HG02678 (cell line): ENCODE measurements at regions not wholly inside any gene's neighbourhood (a gene's known extent, or its start where the extent isn't known, plus 50 kb on each side); places are given as distances from the start of the nearest gene placed in this dataset.

Experiments
- ATAC-seq: cut with Tn5 transposase; IDR thresholded peaks from one replicate; pipeline ENCODE4 v1.9.1; 2021; ENCODE audit warnings: mild to moderate bottlenecking, moderate library complexity; ENCODE audit not compliant: unreplicated experiment

- no peak for ATAC-seq
These were observed 109.8 kb downstream of the DDX1 start for GRCh38 chr2:15701341-15701907.

GRCh38 chr2:15701991-15702390 is 110.3 kb downstream of the DDX1 start:
- no peak for ATAC-seq

- no peak for ATAC-seq
These were observed 110.8 kb downstream of the DDX1 start for GRCh38 chr2:15702452-15702851.

- ATAC-seq: no peak
These were observed 111.7 kb downstream of the DDX1 start for GRCh38 chr2:15703365-15703869.

- no peak for ATAC-seq
These were observed 112.6 kb downstream of the DDX1 start for GRCh38 chr2:15704086-15704787.

- no peak for ATAC-seq
These were observed 113.1 kb downstream of the DDX1 start for GRCh38 chr2:15704788-15705115.

GRCh38 chr2:15705310-15705709 is 113.6 kb downstream of the DDX1 start:
- no peak for ATAC-seq

- ATAC-seq: no peak
These were observed 114.2 kb downstream of the DDX1 start for GRCh38 chr2:15705839-15706386.

GRCh38 chr2:15706424-15706823 is 114.8 kb downstream of the DDX1 start:
- ATAC-seq: no peak

- no peak for ATAC-seq
These were observed 115.4 kb downstream of the DDX1 start for GRCh38 chr2:15706986-15707632.

GRCh38 chr2:15708161-15708560 is 116.5 kb downstream of the DDX1 start:
- no peak for ATAC-seq

- no peak for ATAC-seq
These were observed 117.5 kb downstream of the DDX1 start for GRCh38 chr2:15708865-15709820.

- no peak for ATAC-seq
These were observed 119.6 kb downstream of the DDX1 start for GRCh38 chr2:15711126-15711860.

- no peak for ATAC-seq
These were observed 121.1 kb downstream of the DDX1 start for GRCh38 chr2:15712551-15713342.

- no peak for ATAC-seq
These were observed 121.8 kb downstream of the DDX1 start for GRCh38 chr2:15713475-15713874.

GRCh38 chr2:15714002-15714401 is 122.3 kb downstream of the DDX1 start:
- no peak for ATAC-seq

GRCh38 chr2:15714609-15715008 is 122.9 kb downstream of the DDX1 start:
- ATAC-seq: no peak

GRCh38 chr2:15715596-15715995 is 123.9 kb downstream of the DDX1 start:
- no peak for ATAC-seq
